ENCODE measurements at regions not wholly inside any gene's neighbourhood (a gene's known extent, or its start where the extent isn't known, plus 50 kb on each side); places are given as distances from the start of the nearest gene placed in this dataset.
"Not testable (repeated sequence)": the region's sequence is repeated elsewhere in the genome, so short reads cannot be mapped to it uniquely, and the experiment has no call there.

DNA sequence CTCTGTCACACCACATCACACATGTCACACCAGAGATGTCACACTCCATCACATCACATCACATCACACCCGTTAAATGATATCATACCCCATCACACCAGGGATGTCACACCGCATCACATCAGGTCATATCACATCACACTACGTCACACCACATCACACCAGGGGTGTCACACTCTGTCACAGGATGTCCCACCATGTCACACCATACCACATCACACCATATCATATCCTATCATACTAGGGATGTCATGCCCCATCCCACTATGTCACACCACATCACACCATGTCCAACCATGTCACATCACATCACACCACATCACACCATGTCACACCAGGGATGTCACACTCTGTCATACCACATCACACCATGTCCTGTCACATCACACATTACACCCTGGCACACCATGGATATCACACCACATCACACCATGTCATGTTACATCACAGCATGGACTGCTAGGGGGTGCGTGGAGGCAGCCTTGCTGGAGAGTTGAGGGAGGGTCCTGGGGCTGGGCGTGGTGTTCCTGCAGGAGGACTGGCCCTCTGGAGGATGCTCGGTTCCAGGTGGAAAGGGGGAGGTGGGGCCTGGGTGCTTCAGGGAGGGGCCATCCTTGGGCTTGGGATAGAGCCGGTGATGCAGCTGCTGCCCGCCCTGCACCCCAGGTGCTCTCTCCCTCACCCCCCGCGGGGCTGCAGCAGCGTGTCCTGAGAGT, 134.6 kb downstream of the TMEM121 start:
- TF ChIP-seq, protein P1, sequence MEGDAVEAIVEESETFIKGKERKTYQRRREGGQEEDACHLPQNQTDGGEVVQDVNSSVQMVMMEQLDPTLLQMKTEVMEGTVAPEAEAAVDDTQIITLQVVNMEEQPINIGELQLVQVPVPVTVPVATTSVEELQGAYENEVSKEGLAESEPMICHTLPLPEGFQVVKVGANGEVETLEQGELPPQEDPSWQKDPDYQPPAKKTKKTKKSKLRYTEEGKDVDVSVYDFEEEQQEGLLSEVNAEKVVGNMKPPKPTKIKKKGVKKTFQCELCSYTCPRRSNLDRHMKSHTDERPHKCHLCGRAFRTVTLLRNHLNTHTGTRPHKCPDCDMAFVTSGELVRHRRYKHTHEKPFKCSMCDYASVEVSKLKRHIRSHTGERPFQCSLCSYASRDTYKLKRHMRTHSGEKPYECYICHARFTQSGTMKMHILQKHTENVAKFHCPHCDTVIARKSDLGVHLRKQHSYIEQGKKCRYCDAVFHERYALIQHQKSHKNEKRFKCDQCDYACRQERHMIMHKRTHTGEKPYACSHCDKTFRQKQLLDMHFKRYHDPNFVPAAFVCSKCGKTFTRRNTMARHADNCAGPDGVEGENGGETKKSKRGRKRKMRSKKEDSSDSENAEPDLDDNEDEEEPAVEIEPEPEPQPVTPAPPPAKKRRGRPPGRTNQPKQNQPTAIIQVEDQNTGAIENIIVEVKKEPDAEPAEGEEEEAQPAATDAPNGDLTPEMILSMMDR (IDR thresholded peaks at IDR 0.05; ENCODE audit: control insufficient read depth, insufficient read depth, low read depth, low read length, missing control alignments): no peak
- no peak for DNase-seq (ENCODE audit: low read depth)
- no peak overlapping the region for H3K4me3 ChIP-seq (ENCODE audit: control insufficient read depth, low read depth, low read length)

DNA sequence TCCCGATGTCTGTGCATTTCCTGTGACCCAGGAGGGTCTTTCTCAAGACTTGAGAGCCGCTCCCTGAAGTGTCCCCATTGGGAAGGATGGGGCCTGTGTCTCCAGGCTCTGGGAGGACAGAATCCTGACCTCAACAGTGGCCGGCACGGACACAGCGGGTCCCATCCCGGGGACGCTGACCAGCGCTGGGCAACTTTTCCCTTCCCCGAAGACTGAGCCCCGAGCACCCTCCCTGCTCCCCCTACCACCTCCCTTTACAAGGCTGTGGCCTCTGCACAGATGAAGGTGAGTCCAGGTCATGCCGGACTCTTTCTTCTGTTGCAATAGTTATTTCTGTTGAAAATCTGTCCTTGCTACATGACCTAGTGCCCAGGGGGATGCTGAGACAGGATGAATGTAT, 135.7 kb downstream of the TMEM121 start:
- not testable (repeated sequence) for H3K4me3 ChIP-seq (ENCODE audit: control insufficient read depth, low read depth, low read length); DNase-seq (ENCODE audit: low read depth)

DNA sequence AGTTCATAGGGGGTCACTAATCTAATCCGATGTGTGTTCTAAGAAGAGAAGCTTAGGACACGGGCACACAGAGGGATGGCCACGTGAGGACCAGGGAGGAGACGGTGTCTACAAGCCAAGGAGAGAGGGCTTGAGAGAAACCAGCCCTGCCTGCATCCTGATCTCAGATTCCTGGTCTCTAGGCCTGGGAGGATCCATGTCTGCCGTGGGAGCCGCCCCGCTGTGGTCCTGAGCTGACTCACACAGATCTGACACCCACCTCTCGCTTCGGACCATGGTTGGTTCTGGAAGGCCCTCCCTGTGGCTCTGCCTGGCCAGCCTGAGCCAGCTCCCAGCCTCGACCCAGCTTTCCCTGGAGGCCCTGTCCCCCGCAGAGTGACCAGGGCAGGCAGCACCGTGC, 136.2 kb downstream of the TMEM121 start:
- DNase-seq (ENCODE audit: low read depth): not testable (repeated sequence)

DNA sequence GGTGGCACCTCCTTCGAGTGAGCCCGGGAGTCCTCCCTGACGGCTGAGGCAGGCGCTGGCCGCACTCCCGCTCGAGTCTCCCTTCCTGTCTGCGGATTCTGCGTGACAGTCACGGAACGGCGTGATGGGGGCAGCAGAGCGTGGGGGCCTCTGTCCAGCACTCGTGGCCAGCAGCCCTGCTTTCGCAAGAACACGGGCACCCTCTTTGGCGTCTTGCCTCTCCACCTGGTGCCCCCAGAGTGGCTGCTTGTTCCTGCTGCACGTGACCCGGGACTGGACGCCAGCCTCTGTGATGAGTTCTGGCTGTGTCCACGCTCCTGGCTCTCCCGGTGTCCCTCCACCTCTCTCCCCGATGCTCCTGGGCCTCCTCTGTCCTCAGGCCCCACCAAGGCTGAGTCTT, 136.9 kb downstream of the TMEM121 start:
- H3K4me3 ChIP-seq (ENCODE audit: control insufficient read depth, low read depth, low read length); DNase-seq (ENCODE audit: low read depth): not testable (repeated sequence)

More for the DNA sequence above, 136.2 kb downstream of the TMEM121 start:
- not testable (repeated sequence) for H3K4me3 ChIP-seq (ENCODE audit: control insufficient read depth, low read depth, low read length)

DNA sequence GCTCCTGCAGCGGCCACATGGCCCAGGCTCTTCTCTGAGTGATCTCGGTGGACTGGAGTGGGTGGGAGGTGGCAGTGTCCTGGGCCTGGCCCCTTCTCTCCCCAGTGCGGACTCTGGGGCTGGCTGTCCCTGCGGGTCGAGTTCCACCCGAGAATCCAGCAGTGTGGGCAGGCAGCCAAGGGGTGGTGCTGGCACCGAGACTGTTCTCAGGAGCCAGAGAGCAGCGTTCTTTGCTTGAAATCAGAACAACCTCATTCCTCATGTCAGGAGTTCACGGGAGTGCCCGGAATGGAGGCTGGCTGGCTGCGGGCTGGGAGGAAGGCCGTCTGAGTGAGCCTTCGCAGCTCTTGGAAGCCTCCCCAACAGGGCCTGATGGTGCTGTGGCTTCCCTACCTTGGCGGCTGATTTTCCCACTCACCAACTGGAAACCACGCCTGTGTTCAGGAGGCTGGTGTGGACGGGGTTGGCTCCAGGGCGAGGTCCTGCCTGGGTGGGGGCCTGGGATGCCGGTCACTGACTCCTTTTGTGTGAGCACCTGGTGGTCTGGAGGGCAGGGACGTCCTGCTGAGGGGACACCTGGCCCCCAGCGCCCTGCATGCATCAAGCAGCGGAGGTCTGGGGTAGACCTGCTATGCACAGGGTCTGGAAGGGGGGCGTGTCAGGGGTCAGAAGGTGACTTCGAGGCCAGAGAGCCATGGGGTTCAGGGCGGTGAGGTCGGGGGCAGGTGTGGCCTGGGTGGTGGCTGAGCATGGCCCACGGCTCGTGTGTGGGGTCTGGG, 137.6 kb downstream of the TMEM121 start:
- H3K4me3 ChIP-seq (ENCODE audit: control insufficient read depth, low read depth, low read length); DNase-seq (ENCODE audit: low read depth): not testable (repeated sequence)

DNA sequence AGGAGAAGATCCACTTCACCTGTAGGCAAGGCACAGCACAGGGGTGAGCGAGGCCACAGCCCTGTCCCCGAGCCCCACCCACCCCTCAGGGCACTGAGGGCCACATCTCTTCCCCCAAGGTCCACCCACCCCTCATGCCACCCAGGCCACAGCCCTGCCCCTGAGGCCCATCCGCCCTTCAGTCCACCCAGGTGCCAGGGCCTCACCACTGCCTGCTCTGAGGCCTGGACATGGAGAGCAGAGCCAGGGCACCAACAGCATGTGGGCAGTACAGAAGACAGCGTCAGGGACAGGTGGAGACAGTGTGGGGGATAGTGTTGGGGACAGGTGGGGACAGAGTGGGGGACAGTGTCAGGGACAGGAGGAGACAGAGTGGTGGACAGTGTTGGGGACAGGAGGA, 138.3 kb downstream of the TMEM121 start:
- no peak for DNase-seq (ENCODE audit: low read depth)
- TF ChIP-seq, protein P1 (IDR thresholded peaks at IDR 0.05; ENCODE audit: control insufficient read depth, insufficient read depth, low read depth, low read length, missing control alignments): no peak
- no peak overlapping the region for H3K4me3 ChIP-seq (ENCODE audit: control insufficient read depth, low read depth, low read length)

DNA sequence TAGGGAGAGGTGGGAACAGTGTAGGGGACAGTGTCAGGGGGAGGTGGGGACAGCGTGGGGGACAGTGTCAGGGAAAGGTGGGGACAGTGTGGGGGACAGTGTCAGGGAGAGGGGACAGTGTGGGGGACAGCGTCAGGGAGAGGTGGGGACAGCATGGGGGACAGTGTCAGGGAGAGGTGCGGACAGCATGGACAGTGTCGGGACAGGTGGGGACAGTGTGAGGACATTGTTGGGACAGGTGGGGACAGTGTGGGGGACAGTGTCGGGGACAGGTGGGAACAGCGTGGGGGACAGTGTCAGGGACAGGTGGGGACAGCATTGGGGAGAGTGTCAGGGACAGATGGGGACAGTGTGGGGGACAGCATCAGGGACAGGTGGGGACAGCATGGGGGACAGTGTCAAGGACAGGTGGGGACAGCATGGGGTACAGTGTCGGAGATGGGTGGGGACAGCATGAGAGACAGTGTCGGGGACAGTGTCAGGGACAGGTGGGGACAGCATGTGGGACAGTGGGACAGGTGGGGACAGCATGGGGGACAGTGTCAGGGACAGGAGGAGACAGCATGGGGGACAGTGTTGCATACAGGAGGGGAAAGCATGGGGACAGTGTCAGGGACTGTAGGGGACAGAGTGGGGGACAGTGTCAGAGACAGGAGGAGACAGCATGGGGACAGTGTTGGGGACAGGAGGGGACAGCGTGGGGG, 139.0 kb downstream of the TMEM121 start:
- no peak overlapping the region for H3K4me3 ChIP-seq (ENCODE audit: control insufficient read depth, low read depth, low read length)
- no peak for DNase-seq (ENCODE audit: low read depth)
- TF ChIP-seq, protein P1 (IDR thresholded peaks at IDR 0.05; ENCODE audit: control insufficient read depth, insufficient read depth, low read depth, low read length, missing control alignments): no peak

DNA sequence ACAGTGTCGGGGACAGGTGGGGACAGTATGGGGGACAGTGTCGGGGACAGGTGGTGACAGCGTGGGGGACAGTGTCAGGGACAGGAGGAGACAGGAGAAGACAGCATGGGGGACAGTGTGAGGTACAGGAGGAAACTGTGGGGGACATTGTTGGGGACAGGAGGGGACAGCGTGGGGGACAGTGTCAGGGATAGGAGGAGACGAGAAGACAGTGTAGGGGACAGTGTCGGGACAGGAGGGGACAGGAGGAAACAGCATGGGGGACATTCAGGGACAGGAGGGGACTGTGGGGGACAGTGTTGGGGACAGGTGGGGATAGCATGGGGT, 139.5 kb downstream of the TMEM121 start:
- no peak for DNase-seq (ENCODE audit: low read depth)
- TF ChIP-seq, protein P1 (IDR thresholded peaks at IDR 0.05; ENCODE audit: control insufficient read depth, insufficient read depth, low read depth, low read length, missing control alignments): no peak
- H3K4me3 ChIP-seq (ENCODE audit: control insufficient read depth, low read depth, low read length): no peak overlapping the region
